GM12878 (cell line): ENCODE measurements at regions not wholly inside any gene's neighbourhood (a gene's known extent, or its start where the extent isn't known, plus 50 kb on each side); places are given as distances from the start of the nearest gene placed in this dataset.

Source experiments
- ATAC-seq: fragments of 200-7000 bp; cut with Tn5 transposase; 3 replicates; pipeline ENCODE4 v1.9.1; 2020; ENCODE audit warnings: mild to moderate bottlenecking, moderate library complexity
- BruUV-seq: library from RNA; stranded (reverse); fragments of 400-500 nt; replicated peaks from 2 replicates; lab custom pipeline; 2021; lab: Mats Ljungman, UMichigan
- CTCF ChIA-PET: fragments of 300-600 bp; sonication (Branson Sonifier 250); formaldehyde crosslinking; extraction: SDS; loops from one replicate; lab custom pipeline; 2021; ENCODE audit warnings: inconsistent platforms; lab: Yijun Ruan, JAX
- POLR2A ChIA-PET: fragments of 350-600 bp; formaldehyde crosslinking; extraction: SDS; loops from one replicate; lab custom pipeline; 2021; ENCODE audit warnings: inconsistent platforms; lab: Charles Lee
- RAD21 ChIA-PET: fragments of 300-600 bp; sonication (Branson Sonifier 250); formaldehyde crosslinking; loops from one replicate; lab custom pipeline; 2023; ENCODE audit warnings: antibody characterized with exemption; ENCODE audit not compliant: unreplicated experiment; lab: Charles Lee
- SMC1A ChIA-PET: fragments of 300-600 bp; sonication (Branson Sonifier 250); formaldehyde crosslinking; loops from one replicate; lab custom pipeline; 2023; ENCODE audit not compliant: unreplicated experiment, uncharacterized antibody; lab: Charles Lee
- DNase-seq: peaks from one replicate; pipeline ENCODE4 v3.0.0-alpha.2; 2011; ENCODE audit warnings: low read depth, low spot score
- FAIRE-seq: peaks from 3 replicates; lab custom pipeline; 2011; peaks lifted over from hg19 to GRCh38; lab: Jason Lieb, UNC
- H2AFZ ChIP-seq: 2 replicates; pipeline ENCODE4 v1.6.0; 2011; ENCODE audit warnings: low read depth, low read length, control low read depth; ENCODE audit not compliant: control insufficient read depth
- H3K27ac ChIP-seq: 2 replicates; pipeline ENCODE4 v1.5.1; 2011; ENCODE audit warnings: control low read depth; ENCODE audit not compliant: control insufficient read depth, insufficient read depth
- H3K27me3 ChIP-seq, 2 experiments: replicated peaks in 1 of 2; 2 replicates each; pipeline versions ENCODE4 v1.6.0 to v1.6.1; 2011; ENCODE audit warnings: low read length in 1 of 2; ENCODE audit not compliant: control insufficient read depth in 2 of 2, insufficient read depth in 2 of 2
- H3K36me3 ChIP-seq, 2 experiments: 2 replicates each; pipeline ENCODE4 v1.5.1; 2011; ENCODE audit warnings: low read length in 1 of 2; ENCODE audit not compliant: control insufficient read depth in 2 of 2, insufficient read depth in 2 of 2
- H3K4me1 ChIP-seq: 2 replicates; pipeline ENCODE4 v1.6.1; 2011; ENCODE audit warnings: mild to moderate bottlenecking, low read length, moderate library complexity, mixed read lengths; ENCODE audit not compliant: control insufficient read depth, insufficient read depth
- H3K4me2 ChIP-seq: 2 replicates; pipeline ENCODE4 v1.6.0; 2011; ENCODE audit warnings: control low read depth; ENCODE audit not compliant: control insufficient read depth, insufficient read depth
- H3K4me3 ChIP-seq: fragments of 200-600 bp; sonication (generic); 2 replicates; pipeline ENCODE4 v1.5.1; 2016
- H3K79me2 ChIP-seq: 2 replicates; pipeline ENCODE4 v1.6.0; 2011; ENCODE audit warnings: low read length; ENCODE audit not compliant: control insufficient read depth, insufficient read depth
- H3K9ac ChIP-seq: 2 replicates; pipeline ENCODE4 v1.8.0; 2011; ENCODE audit warnings: low read length, control low read depth, mixed read lengths; ENCODE audit not compliant: control insufficient read depth, insufficient read depth
- H3K9me3 ChIP-seq: replicated peaks from 3 replicates; pipeline ENCODE4 v1.5.1; 2011; ENCODE audit warnings: mild to moderate bottlenecking, low read length; ENCODE audit not compliant: control insufficient read depth, insufficient read depth
- H4K20me1 ChIP-seq: 2 replicates; pipeline ENCODE4 v1.6.0; 2011; ENCODE audit not compliant: control insufficient read depth, insufficient read depth
- CTCF ChIP-seq, 3 experiments: IDR thresholded peaks in 2 of 3; conservative IDR thresholded peaks in 1 of 3; 2 replicates each; pipeline ENCODE4 v1.5.1; 2011; ENCODE audit warnings: low read depth in 3 of 3, low read length in 3 of 3, mild to moderate bottlenecking in 3 of 3, control low read depth in 2 of 3, moderate library complexity in 2 of 3, inconsistent platforms in 1 of 3, mixed read lengths in 1 of 3; ENCODE audit not compliant: control insufficient read depth in 2 of 3, insufficient read depth in 1 of 3; ENCODE audit errors: extremely low read depth in 1 of 3
- NR2F1 ChIP-seq: fragments of 450-650 bp; conservative IDR thresholded peaks from 2 replicates; pipeline ENCODE4 v1.6.1; 2017; ENCODE audit warnings: mild to moderate bottlenecking
- PAX5 ChIP-seq: IDR thresholded peaks from 2 replicates; pipeline ENCODE4 v1.6.1; 2011; ENCODE audit warnings: low read depth, low read length, borderline replicate concordance
- WGBS: methylation state at CpG from one replicate; pipeline ENCODE4 v1.1.6; 2016; ENCODE audit warnings: low lambda C conversion rate; ENCODE audit not compliant: insufficient replicate concordance, insufficient coverage; ENCODE audit errors: missing lambda C conversion rate; 5-methylcytosine and 5-hydroxymethylcytosine counted together
- in situ Hi-C: fragments of 300-500 bp; cut with MboI; formaldehyde crosslinking; loops from 9 replicates; pipeline ENCODE4 v1.14.3; 2018; ENCODE audit warnings: mixed read lengths
- intact Hi-C: fragments of 100-400 bp; cut with micrococcal nuclease; formaldehyde crosslinking; loops from one replicate; pipeline ENCODE4 v1.14.2; 2022; ENCODE audit not compliant: unreplicated experiment
- TF ChIP-seq, protein P1 (sequence below): fragments of 450-650 bp; IDR thresholded peaks from 2 replicates; pipeline ENCODE4 v1.6.1; 2017; ENCODE audit warnings: mild to moderate bottlenecking, moderate library complexity

DNA sequence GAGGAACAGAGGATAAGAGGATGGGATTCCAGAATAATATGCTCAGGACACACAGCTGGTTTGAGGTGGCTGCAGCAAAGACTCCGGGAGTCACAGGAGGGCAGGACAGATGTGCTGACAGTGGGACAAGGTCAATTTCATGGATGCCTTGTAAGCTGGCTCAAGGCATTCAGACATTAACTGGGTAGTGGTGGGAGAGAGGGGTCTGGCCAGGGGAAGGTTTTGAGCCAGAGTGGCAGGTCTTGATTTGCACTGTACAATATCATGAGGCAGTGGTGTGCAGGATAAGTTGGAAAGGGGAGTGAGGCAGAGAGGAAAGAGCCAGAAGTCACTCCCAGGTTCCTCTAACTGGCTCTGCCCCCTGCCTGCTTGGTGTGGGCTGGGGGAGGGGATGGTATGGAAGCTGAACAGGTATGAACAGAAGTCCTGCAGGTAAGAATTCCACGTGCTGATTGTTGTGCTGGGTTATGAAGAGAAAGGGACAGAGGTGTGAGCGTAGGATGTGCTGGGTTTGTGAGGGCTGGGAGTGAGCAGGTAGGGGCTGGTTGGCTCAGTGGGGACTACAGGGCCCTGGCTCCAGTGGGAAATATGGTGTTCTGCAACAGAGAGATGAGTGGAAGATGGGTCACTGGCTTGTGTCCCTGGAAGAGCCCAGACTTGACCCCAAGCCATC is 141.7 kb upstream of the COPS8 start (continued):
- no peak for TF ChIP-seq NR2F1

- intact Hi-C loops (no loop called here), in situ Hi-C loops (no loop called here)
- H3K27me3 ChIP-seq: no peaks in the 10 kb centered on the region; a peak in 2 of 4 replicates
- RAD21 ChIA-PET: no interaction called here
- no peak overlapping the region for H3K27ac ChIP-seq
- H2AFZ ChIP-seq: no peak overlapping the region
- H3K36me3 ChIP-seq: no peaks in the 10 kb centered on the region
- no peak overlapping the region for H3K4me2 ChIP-seq
- no peaks in the 10 kb centered on the region for H3K4me1 ChIP-seq
- DNase-seq (no peak), ATAC-seq (no peak), FAIRE-seq (no peak)
- 8% methylated on average over 7 of the region's 7 CpGs for WGBS
- TF ChIP-seq, protein P1, sequence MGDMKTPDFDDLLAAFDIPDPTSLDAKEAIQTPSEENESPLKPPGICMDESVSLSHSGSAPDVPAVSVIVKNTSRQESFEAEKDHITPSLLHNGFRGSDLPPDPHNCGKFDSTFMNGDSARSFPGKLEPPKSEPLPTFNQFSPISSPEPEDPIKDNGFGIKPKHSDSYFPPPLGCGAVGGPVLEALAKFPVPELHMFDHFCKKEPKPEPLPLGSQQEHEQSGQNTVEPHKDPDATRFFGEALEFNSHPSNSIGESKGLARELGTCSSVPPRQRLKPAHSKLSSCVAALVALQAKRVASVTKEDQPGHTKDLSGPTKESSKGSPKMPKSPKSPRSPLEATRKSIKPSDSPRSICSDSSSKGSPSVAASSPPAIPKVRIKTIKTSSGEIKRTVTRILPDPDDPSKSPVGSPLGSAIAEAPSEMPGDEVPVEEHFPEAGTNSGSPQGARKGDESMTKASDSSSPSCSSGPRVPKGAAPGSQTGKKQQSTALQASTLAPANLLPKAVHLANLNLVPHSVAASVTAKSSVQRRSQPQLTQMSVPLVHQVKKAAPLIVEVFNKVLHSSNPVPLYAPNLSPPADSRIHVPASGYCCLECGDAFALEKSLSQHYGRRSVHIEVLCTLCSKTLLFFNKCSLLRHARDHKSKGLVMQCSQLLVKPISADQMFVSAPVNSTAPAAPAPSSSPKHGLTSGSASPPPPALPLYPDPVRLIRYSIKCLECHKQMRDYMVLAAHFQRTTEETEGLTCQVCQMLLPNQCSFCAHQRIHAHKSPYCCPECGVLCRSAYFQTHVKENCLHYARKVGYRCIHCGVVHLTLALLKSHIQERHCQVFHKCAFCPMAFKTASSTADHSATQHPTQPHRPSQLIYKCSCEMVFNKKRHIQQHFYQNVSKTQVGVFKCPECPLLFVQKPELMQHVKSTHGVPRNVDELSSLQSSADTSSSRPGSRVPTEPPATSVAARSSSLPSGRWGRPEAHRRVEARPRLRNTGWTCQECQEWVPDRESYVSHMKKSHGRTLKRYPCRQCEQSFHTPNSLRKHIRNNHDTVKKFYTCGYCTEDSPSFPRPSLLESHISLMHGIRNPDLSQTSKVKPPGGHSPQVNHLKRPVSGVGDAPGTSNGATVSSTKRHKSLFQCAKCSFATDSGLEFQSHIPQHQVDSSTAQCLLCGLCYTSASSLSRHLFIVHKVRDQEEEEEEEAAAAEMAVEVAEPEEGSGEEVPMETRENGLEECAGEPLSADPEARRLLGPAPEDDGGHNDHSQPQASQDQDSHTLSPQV: no peak
- no peak for TF ChIP-seq PAX5
- no peak for TF ChIP-seq CTCF (IDR thresholded peaks at IDR 0.05 in 2 of 3, conservative IDR thresholded peaks at IDR 0.05 in 1 of 3; ENCODE audit: control insufficient read depth in 2 of 3, extremely low read depth in 1 of 3, insufficient read depth in 1 of 3, low read depth in 3 of 3, low read length in 3 of 3)
- CTCF ChIA-PET: no interaction called here
- no peaks in the 10 kb centered on the region for H3K9me3 ChIP-seq
- H4K20me1 ChIP-seq: no peaks in the 10 kb centered on the region
- POLR2A ChIA-PET: no interaction called here
- BruUV-seq: no TSS peak
- H3K79me2 ChIP-seq: no peaks in the 10 kb centered on the region
- no peak overlapping the region for H3K9ac ChIP-seq
- SMC1A ChIA-PET: no interaction called here
- H3K4me3 ChIP-seq: no peak overlapping the region
These were observed 141.1 kb upstream of the COPS8 start for GRCh38 chr2:236944561-236944960.
